ENCODE measurements at regions not wholly inside any gene's neighbourhood (a gene's known extent, or its start where the extent isn't known, plus 50 kb on each side); places are given as distances from the start of the nearest gene placed in this dataset.

DNA sequence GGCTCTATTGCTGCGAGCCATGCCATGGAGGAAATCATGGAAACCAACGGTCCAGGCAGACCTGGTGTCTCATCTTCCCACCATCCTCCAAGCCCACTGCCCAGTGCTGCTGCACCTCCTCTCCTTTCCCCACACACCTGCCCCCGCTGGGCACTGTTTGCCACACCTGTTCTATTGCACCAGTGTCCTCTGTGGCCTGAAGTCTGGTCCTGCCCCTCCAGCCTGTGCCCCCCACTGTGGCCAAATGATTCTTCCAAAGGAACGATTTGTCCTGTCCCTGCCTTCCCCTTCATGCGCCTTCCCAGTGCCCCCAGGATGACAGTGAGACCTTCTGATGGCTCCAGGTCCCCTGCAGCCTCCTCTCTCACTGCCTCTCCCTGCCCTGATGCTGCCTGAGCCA is 101.9 kb upstream of the TWIST2 start:
- Mint-ChIP-seq H3K27ac (no peak overlapping the region), H3K27me3 (ENCODE audit: low read depth) (peaks cover 61% of the 10 kb centered on the region), H3K9me3 (peaks cover 18% of the 10 kb centered on the region), H3K36me3 (ENCODE audit: low read depth) (no peaks in the 10 kb centered on the region), H3K4me1 (no peaks in the 10 kb centered on the region), H3K4me3 (no peak overlapping the region)
- TF ChIP-seq, protein P1, sequence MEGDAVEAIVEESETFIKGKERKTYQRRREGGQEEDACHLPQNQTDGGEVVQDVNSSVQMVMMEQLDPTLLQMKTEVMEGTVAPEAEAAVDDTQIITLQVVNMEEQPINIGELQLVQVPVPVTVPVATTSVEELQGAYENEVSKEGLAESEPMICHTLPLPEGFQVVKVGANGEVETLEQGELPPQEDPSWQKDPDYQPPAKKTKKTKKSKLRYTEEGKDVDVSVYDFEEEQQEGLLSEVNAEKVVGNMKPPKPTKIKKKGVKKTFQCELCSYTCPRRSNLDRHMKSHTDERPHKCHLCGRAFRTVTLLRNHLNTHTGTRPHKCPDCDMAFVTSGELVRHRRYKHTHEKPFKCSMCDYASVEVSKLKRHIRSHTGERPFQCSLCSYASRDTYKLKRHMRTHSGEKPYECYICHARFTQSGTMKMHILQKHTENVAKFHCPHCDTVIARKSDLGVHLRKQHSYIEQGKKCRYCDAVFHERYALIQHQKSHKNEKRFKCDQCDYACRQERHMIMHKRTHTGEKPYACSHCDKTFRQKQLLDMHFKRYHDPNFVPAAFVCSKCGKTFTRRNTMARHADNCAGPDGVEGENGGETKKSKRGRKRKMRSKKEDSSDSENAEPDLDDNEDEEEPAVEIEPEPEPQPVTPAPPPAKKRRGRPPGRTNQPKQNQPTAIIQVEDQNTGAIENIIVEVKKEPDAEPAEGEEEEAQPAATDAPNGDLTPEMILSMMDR (IDR thresholded peaks at IDR 0.05; ENCODE audit: unreplicated experiment in 3 of 3) = no peak

DNA sequence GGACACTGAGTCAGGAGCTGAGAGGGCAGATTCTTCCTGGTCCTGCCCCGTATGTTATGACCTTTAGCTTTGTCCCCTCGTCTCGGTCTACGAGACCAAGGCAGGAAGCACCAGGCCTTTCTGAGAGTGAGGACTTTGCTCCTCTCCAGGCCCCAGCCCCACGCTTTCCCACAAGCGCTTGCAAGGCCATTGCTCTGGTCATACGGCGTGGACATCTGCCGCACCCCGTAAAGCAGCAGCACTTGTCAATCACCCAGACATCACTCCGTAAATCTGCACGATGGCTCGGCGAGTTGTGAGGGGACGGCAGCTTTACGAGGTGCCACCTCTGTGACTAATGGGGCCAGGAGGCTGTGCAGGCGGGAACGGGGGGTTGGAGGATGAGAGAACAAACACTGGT is 100.8 kb upstream of the TWIST2 start:
- H3K4me3 Mint-ChIP-seq = no peak overlapping the region
- peaks cover 59% of the 10 kb centered on the region for H3K27me3 Mint-ChIP-seq (ENCODE audit: low read depth)
- no peak overlapping the region for H3K27ac Mint-ChIP-seq
- H3K36me3 Mint-ChIP-seq (ENCODE audit: low read depth) = no peaks in the 10 kb centered on the region
- TF ChIP-seq, protein P1 (IDR thresholded peaks at IDR 0.05; ENCODE audit: unreplicated experiment in 3 of 3) = no peak
- H3K4me1 Mint-ChIP-seq = no peaks in the 10 kb centered on the region
- H3K9me3 Mint-ChIP-seq = peaks cover 18% of the 10 kb centered on the region

DNA sequence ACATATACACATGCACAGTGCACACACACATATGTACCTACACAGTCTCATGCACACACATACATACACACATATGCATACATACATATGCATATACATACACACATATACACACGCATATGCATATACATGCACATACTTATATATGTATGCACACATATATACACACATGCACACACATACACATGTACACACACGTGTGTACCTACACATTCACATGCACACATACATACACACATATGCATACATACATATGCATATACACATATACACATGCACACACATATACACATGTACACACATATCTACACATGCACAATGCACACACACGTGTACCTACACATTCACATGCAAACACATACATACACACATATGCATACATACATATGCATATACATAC is 100.3 kb upstream of the TWIST2 start:
- H3K27ac Mint-ChIP-seq = no peak overlapping the region
- H3K4me1 Mint-ChIP-seq = no peaks in the 10 kb centered on the region
- H3K36me3 Mint-ChIP-seq (ENCODE audit: low read depth) = no peaks in the 10 kb centered on the region
- H3K9me3 Mint-ChIP-seq = peaks cover 18% of the 10 kb centered on the region
- TF ChIP-seq, protein P1 (IDR thresholded peaks at IDR 0.05; ENCODE audit: unreplicated experiment in 3 of 3) = no peak
- H3K27me3 Mint-ChIP-seq (ENCODE audit: low read depth) = peaks cover 58% of the 10 kb centered on the region
- no peak overlapping the region for H3K4me3 Mint-ChIP-seq

DNA sequence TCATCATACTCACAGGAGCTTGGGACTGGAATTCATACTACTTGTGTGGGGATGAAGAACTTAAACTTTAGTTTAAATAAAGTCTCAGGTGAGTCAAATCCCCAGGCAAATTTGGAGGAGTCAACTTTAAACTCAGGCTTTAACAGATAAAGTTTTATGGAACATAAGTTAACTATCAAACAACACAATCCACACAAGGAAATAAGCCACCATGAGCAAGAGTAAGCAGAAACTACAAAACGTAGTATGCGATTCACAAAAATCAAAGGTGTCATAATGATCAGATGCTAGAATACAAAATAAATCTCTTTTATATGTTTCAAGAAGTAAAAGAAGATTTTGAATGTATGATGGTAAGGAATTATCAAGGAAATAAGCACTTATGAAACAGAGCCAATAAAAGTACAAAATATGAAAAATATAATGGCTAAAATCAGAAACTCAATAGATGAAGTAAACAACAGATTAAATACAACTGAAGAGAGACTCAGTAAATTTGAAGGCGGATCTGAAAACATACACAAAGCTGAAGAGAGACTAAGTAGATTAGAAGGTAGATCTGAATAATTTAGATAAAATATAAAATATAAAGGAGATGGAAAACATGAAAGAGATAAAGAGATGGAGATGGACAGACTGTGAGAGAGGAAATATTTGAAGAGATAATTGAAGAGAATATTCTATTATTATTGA is 97.5 kb upstream of the TWIST2 start:
- H3K27me3 Mint-ChIP-seq (ENCODE audit: low read depth) = peaks cover 62% of the 10 kb centered on the region
- H3K4me3 Mint-ChIP-seq = no peak overlapping the region
- no peaks in the 10 kb centered on the region for H3K36me3 Mint-ChIP-seq (ENCODE audit: low read depth)
- H3K27ac Mint-ChIP-seq = no peak overlapping the region
- TF ChIP-seq, protein P1 (IDR thresholded peaks at IDR 0.05; ENCODE audit: unreplicated experiment in 3 of 3) = no peak
- H3K4me1 Mint-ChIP-seq = no peaks in the 10 kb centered on the region
- H3K9me3 Mint-ChIP-seq = peaks cover 24% of the 10 kb centered on the region

DNA sequence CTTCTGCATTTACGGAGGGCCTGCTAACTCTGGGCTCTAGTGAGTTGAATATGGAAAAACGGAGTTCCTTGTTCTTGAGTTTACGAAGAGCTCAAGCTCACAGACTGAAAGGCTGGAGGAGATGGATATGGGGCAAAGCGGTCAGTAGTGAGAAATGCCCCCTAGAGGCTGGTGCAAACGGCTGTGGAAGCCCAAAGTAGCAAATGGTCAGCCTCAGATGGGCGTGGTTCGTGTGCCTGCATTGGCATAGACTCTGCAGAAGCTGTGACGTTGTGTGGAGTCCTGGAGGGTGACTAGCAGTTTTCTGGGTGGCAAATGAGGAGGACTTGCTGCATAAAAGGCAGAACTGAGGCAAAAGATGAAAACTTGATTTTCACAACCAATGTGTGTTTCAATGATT is 93.6 kb upstream of the TWIST2 start:
- H3K4me1 Mint-ChIP-seq = no peaks in the 10 kb centered on the region
- no peak overlapping the region for H3K27ac Mint-ChIP-seq
- no peaks in the 10 kb centered on the region for H3K36me3 Mint-ChIP-seq (ENCODE audit: low read depth)

More for the DNA sequence above, 93.6 kb upstream of the TWIST2 start:
- Mint-ChIP-seq H3K9me3 (peaks cover 20% of the 10 kb centered on the region), H3K4me3 (no peak overlapping the region), H3K27me3 (ENCODE audit: low read depth) (peaks cover 59% of the 10 kb centered on the region)
- TF ChIP-seq, protein P1 (IDR thresholded peaks at IDR 0.05; ENCODE audit: unreplicated experiment in 3 of 3) = no peak
